A549 (cell line): ENCODE measurements at regions not wholly inside any gene's neighbourhood (a gene's known extent, or its start where the extent isn't known, plus 50 kb on each side); places are given as distances from the start of the nearest gene placed in this dataset.

Experiments
- ATAC-seq, 2 experiments: fragments of 200-7000 bp in 1 of 2; fragments of >200 bp in 1 of 2; cut with Nextera tagmentation in 1 of 2; cut with Tn5 transposase in 1 of 2; 3 replicates each; pipeline versions ENCODE4 v1.8.0 to v1.9.1; 2018 to 2020; ENCODE audit warnings: mild to moderate bottlenecking in 1 of 2, moderate library complexity in 1 of 2
- CTCF ChIA-PET: fragments of 300-600 bp; sonication (Branson Sonifier 250); formaldehyde crosslinking; extraction: SDS; loops from one replicate; lab custom pipeline; 2021; ENCODE audit warnings: antibody characterized with exemption, inconsistent platforms; lab: Yijun Ruan, JAX
- POLR2A ChIA-PET: fragments of 350-600 bp; formaldehyde crosslinking; extraction: SDS; loops from one replicate; lab custom pipeline; 2021; ENCODE audit warnings: antibody characterized with exemption, inconsistent platforms; lab: Yijun Ruan, JAX
- DNase-seq, 2 experiments: peaks; one replicate each; pipeline versions ENCODE4 v3.0.0 to v3.0.0-alpha.2; 2011 to 2016; ENCODE audit warnings: low read depth in 1 of 2, low spot score in 1 of 2
- FAIRE-seq: peaks from 2 replicates; lab custom pipeline; 2011; peaks lifted over from hg19 to GRCh38; lab: Jason Lieb, UNC
- H3K27ac ChIP-seq, 2 experiments: fragments of >200 bp; sonication (Bioruptor Twin); formaldehyde crosslinking; 3 replicates each; pipeline ENCODE4 v1.5.1; 2016 to 2017
- H3K4me1 ChIP-seq: fragments of >200 bp; sonication (Bioruptor Twin); formaldehyde crosslinking; 3 replicates; pipeline ENCODE4 v1.6.1; 2016
- H3K4me2 ChIP-seq: fragments of >200 bp; sonication (Bioruptor Twin); formaldehyde crosslinking; 3 replicates; pipeline ENCODE4 v1.6.1; 2016
- H3K4me3 ChIP-seq: fragments of >200 bp; sonication (Bioruptor Twin); formaldehyde crosslinking; 3 replicates; pipeline ENCODE4 v1.5.1; 2016
- H3K9me3 ChIP-seq: fragments of >200 bp; sonication (Bioruptor Twin); formaldehyde crosslinking; 3 replicates; pipeline ENCODE4 v1.6.1; 2016
- CBX2 ChIP-seq: fragments of 200-600 bp; sonication (generic); IDR thresholded peaks from 2 replicates; pipeline ENCODE4 v1.6.1; 2016; ENCODE audit warnings: low read depth, mild to moderate bottlenecking, borderline replicate concordance
- CEBPB ChIP-seq, 2 experiments: fragments of >200 bp in 1 of 2; sonication (Bioruptor Twin) in 1 of 2; formaldehyde crosslinking in 1 of 2; IDR thresholded peaks; 2 replicates each; pipeline ENCODE4 v1.6.1; 2012 to 2016
- CHD2 ChIP-seq: fragments of 150-350 bp; IDR thresholded peaks from 2 replicates; pipeline ENCODE4 v1.6.1; 2014; ENCODE audit warnings: low read length; ENCODE audit not compliant: partially characterized antibody
- EHF ChIP-seq: fragments of 250-450 bp; sonication (Bioruptor Pico); IDR thresholded peaks from 2 replicates; pipeline ENCODE4 v1.5.0; 2020; ENCODE audit warnings: mild to moderate bottlenecking
- ESRRA ChIP-seq: fragments of 150-350 bp; IDR thresholded peaks from 2 replicates; pipeline ENCODE4 v1.6.1; 2014; ENCODE audit warnings: mild to moderate bottlenecking, low read length, borderline replicate concordance
- FOSL2 ChIP-seq, 2 experiments: fragments of 450-650 bp in 1 of 2; fragments of >200 bp in 1 of 2; sonication (Bioruptor Twin) in 1 of 2; formaldehyde crosslinking; IDR thresholded peaks; 2 replicates each; pipeline versions ENCODE4 v1.5.0 to v1.6.1; 2016 to 2020; ENCODE audit warnings: mild to moderate bottlenecking in 1 of 2, moderate library complexity in 1 of 2
- FOXS1 ChIP-seq: fragments of 250-450 bp; sonication (Bioruptor Pico); IDR thresholded peaks from 2 replicates; pipeline ENCODE4 v1.5.0; 2020; ENCODE audit warnings: mild to moderate bottlenecking, moderate library complexity
- GATA3 ChIP-seq: IDR thresholded peaks from 2 replicates; pipeline ENCODE4 v1.6.1; 2012; ENCODE audit warnings: borderline replicate concordance
- JUNB ChIP-seq: fragments of >200 bp; sonication (Bioruptor Twin); formaldehyde crosslinking; IDR thresholded peaks from 2 replicates; pipeline ENCODE4 v1.6.1; 2016
- KDM1A ChIP-seq: fragments of 200-600 bp; sonication (generic); IDR thresholded peaks from 2 replicates; pipeline ENCODE4 v1.6.1; 2016; ENCODE audit warnings: low read depth, mild to moderate bottlenecking
- KDM5A ChIP-seq: fragments of 200-600 bp; sonication (generic); IDR thresholded peaks from 2 replicates; pipeline ENCODE4 v1.6.1; 2016; ENCODE audit warnings: antibody characterized with exemption, mild to moderate bottlenecking
- MAFK ChIP-seq: fragments of 450-650 bp; IDR thresholded peaks from 2 replicates; pipeline ENCODE4 v1.6.1; 2014; ENCODE audit not compliant: partially characterized antibody
- NPAS2 ChIP-seq: fragments of 250-450 bp; sonication (Bioruptor Pico); IDR thresholded peaks from 2 replicates; pipeline ENCODE4 v1.8.0; 2022; ENCODE audit warnings: mild to moderate bottlenecking, moderate library complexity, borderline replicate concordance
- POLR2A ChIP-seq: IDR thresholded peaks from 2 replicates; pipeline ENCODE4 v1.6.1; 2012; ENCODE audit warnings: mild to moderate bottlenecking, low read length
- POLR2AphosphoS2 ChIP-seq: conservative IDR thresholded peaks from 2 replicates; pipeline ENCODE4 v1.6.1; 2012; ENCODE audit warnings: low read length, improper control_type of control experiment, inconsistent platforms
- RAD21 ChIP-seq, 2 experiments: fragments of >200 bp in 1 of 2; sonication (Bioruptor Twin) in 1 of 2; formaldehyde crosslinking in 1 of 2; IDR thresholded peaks in 1 of 2; conservative IDR thresholded peaks in 1 of 2; 2 replicates in 1 of 2; 3 replicates in 1 of 2; pipeline ENCODE4 v1.6.1; 2012 to 2018; ENCODE audit warnings: inconsistent platforms in 1 of 2
- RARB ChIP-seq: fragments of 250-450 bp; sonication (Bioruptor Pico); IDR thresholded peaks from 2 replicates; pipeline ENCODE4 v1.8.0; 2021; ENCODE audit warnings: mild to moderate bottlenecking, moderate library complexity
- RCOR1 ChIP-seq: fragments of 150-350 bp; IDR thresholded peaks from 2 replicates; pipeline ENCODE4 v1.6.1; 2014; ENCODE audit warnings: antibody characterized with exemption, low read length, low read depth
- SREBF2 ChIP-seq: fragments of 450-650 bp; IDR thresholded peaks from 2 replicates; pipeline ENCODE4 v1.6.1; 2014; ENCODE audit warnings: mild to moderate bottlenecking, moderate library complexity
- TP53 ChIP-seq: fragments of 250-450 bp; sonication (Bioruptor Pico); IDR thresholded peaks from 2 replicates; pipeline ENCODE4 v1.5.0; 2021; ENCODE audit warnings: mild to moderate bottlenecking, moderate library complexity
- USF2 ChIP-seq: fragments of 450-650 bp; IDR thresholded peaks from 2 replicates; pipeline ENCODE4 v1.6.1; 2014; ENCODE audit warnings: antibody characterized with exemption
- ZFP36 ChIP-seq: fragments of 450-650 bp; IDR thresholded peaks from 2 replicates; pipeline ENCODE4 v1.6.1; 2014; ENCODE audit warnings: borderline replicate concordance; ENCODE audit not compliant: partially characterized antibody
- ZSCAN20 ChIP-seq: fragments of 250-450 bp; sonication (Bioruptor Pico); IDR thresholded peaks from 2 replicates; pipeline ENCODE4 v1.8.0; 2022; ENCODE audit warnings: mild to moderate bottlenecking, moderate library complexity
- WGBS: methylation state at CpG from one replicate; pipeline ENCODE4 v1.1.6; 2017; ENCODE audit errors: missing lambda C conversion rate; 5-methylcytosine and 5-hydroxymethylcytosine counted together
- TF ChIP-seq, protein P1 (sequence below): fragments of 150-350 bp; IDR thresholded peaks from 2 replicates; pipeline ENCODE4 v1.6.1; 2014; ENCODE audit warnings: low read depth, mild to moderate bottlenecking, low read length
- TF ChIP-seq, protein P2 (sequence below): fragments of 200-600 bp; sonication (generic); IDR thresholded peaks from 2 replicates; pipeline ENCODE4 v1.6.1; 2016; ENCODE audit warnings: antibody characterized with exemption, mild to moderate bottlenecking, moderate library complexity
- TF ChIP-seq, protein P3 (sequence below): IDR thresholded peaks from 2 replicates; pipeline ENCODE4 v1.6.1; 2012

- POLR2A ChIA-PET: no interaction called here
- ATAC-seq (no peak), DNase-seq (no peak), FAIRE-seq (no peak)
- Histone ChIP-seq H3K9me3 (no peaks in the 10 kb centered on the region), H3K27ac (no peak overlapping the region), H3K4me1 (no peaks in the 10 kb centered on the region), H3K4me2 (no peak overlapping the region), H3K4me3 (no peak overlapping the region)
- TF ChIP-seq RAD21 (conservative IDR thresholded peaks at IDR 0.05 in 1 of 2, IDR thresholded peaks at IDR 0.05 in 1 of 2) (no peak), ZSCAN20 (CRISPR knock-in tag) (no peak), SREBF2 (no peak), CHD2 (no peak), TP53 (no peak), NPAS2 (CRISPR knock-in tag) (no peak), EHF (CRISPR knock-in tag) (no peak), ESRRA (no peak), MAFK (no peak), CBX2 (no peak), CEBPB (IDR thresholded peaks at IDR 0.05) (no peak), RARB (CRISPR knock-in tag) (no peak), KDM1A (no peak), RCOR1 (no peak), POLR2A (no peak), USF2 (no peak)
- TF ChIP-seq, protein P1, sequence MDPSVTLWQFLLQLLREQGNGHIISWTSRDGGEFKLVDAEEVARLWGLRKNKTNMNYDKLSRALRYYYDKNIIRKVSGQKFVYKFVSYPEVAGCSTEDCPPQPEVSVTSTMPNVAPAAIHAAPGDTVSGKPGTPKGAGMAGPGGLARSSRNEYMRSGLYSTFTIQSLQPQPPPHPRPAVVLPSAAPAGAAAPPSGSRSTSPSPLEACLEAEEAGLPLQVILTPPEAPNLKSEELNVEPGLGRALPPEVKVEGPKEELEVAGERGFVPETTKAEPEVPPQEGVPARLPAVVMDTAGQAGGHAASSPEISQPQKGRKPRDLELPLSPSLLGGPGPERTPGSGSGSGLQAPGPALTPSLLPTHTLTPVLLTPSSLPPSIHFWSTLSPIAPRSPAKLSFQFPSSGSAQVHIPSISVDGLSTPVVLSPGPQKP: no peak
- TF ChIP-seq, protein P2, sequence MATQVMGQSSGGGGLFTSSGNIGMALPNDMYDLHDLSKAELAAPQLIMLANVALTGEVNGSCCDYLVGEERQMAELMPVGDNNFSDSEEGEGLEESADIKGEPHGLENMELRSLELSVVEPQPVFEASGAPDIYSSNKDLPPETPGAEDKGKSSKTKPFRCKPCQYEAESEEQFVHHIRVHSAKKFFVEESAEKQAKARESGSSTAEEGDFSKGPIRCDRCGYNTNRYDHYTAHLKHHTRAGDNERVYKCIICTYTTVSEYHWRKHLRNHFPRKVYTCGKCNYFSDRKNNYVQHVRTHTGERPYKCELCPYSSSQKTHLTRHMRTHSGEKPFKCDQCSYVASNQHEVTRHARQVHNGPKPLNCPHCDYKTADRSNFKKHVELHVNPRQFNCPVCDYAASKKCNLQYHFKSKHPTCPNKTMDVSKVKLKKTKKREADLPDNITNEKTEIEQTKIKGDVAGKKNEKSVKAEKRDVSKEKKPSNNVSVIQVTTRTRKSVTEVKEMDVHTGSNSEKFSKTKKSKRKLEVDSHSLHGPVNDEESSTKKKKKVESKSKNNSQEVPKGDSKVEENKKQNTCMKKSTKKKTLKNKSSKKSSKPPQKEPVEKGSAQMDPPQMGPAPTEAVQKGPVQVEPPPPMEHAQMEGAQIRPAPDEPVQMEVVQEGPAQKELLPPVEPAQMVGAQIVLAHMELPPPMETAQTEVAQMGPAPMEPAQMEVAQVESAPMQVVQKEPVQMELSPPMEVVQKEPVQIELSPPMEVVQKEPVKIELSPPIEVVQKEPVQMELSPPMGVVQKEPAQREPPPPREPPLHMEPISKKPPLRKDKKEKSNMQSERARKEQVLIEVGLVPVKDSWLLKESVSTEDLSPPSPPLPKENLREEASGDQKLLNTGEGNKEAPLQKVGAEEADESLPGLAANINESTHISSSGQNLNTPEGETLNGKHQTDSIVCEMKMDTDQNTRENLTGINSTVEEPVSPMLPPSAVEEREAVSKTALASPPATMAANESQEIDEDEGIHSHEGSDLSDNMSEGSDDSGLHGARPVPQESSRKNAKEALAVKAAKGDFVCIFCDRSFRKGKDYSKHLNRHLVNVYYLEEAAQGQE: no peak
- CTCF ChIA-PET: no interaction called here
- 53% methylated on average over 2 of the region's 2 CpGs for WGBS
These were observed 690.6 kb downstream of the SLC4A3 start for GRCh38 chr2:220318037-220318436.

- WGBS: 50% methylated on average over 1 of the region's 1 CpG
- no peaks in the 10 kb centered on the region for H3K9me3 ChIP-seq
- H3K4me2 ChIP-seq: no peak overlapping the region
- no peaks in the 10 kb centered on the region for H3K4me1 ChIP-seq
- TF ChIP-seq POLR2A (no peak), RARB (CRISPR knock-in tag) (no peak), USF2 (no peak), FOSL2 (IDR thresholded peaks at IDR 0.05) (no peak), FOSL2 (CRISPR knock-in tag; IDR thresholded peaks at IDR 0.05) (no peak), GATA3 (no peak), JUNB (no peak), FOXS1 (no peak), MAFK (no peak), KDM5A (no peak), POLR2AphosphoS2 (no peak), ZFP36 (no peak), ZSCAN20 (CRISPR knock-in tag) (no peak), TP53 (no peak)
- TF ChIP-seq, protein P3, sequence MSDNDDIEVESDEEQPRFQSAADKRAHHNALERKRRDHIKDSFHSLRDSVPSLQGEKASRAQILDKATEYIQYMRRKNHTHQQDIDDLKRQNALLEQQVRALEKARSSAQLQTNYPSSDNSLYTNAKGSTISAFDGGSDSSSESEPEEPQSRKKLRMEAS: no peak
- TF ChIP-seq, protein P2: no peak
- ChIA-PET CTCF (no interaction called here), POLR2A (no interaction called here)
- no peak for FAIRE-seq
- DNase-seq: no peak
- ATAC-seq: no peak
- H3K27ac ChIP-seq: no peak overlapping the region
- no peak overlapping the region for H3K4me3 ChIP-seq
These were observed 691.1 kb downstream of the SLC4A3 start for GRCh38 chr2:220318508-220318907.
